Body of pancreas (tissue), 4 donors: ENCODE measurements at regions not wholly inside any gene's neighbourhood (a gene's known extent, or its start where the extent isn't known, plus 50 kb on each side); places are given as distances from the start of the nearest gene placed in this dataset.
"Not testable (repeated sequence)": the region's sequence is repeated elsewhere in the genome, so short reads cannot be mapped to it uniquely, and the experiment has no call there.

Experiments
- POLR2A ChIP-seq, 3 donors: fragments of 450-650 bp; IDR thresholded peaks; one replicate each; pipeline ENCODE4 v1.6.1; 2016; ENCODE audit warnings: antibody characterized with exemption in 3 of 3, mild to moderate bottlenecking in 2 of 3
- TF ChIP-seq, protein P1 (sequence below), 7 experiments: fragments of 450-650 bp in 4 of 7; fragments of 200-600 bp in 3 of 7; sonication (generic) in 3 of 7; IDR thresholded peaks; one replicate each; pipeline ENCODE4 v1.5.1; 2016 to 2019; ENCODE audit warnings: antibody characterized with exemption in 7 of 7

- TF ChIP-seq, protein P1, sequence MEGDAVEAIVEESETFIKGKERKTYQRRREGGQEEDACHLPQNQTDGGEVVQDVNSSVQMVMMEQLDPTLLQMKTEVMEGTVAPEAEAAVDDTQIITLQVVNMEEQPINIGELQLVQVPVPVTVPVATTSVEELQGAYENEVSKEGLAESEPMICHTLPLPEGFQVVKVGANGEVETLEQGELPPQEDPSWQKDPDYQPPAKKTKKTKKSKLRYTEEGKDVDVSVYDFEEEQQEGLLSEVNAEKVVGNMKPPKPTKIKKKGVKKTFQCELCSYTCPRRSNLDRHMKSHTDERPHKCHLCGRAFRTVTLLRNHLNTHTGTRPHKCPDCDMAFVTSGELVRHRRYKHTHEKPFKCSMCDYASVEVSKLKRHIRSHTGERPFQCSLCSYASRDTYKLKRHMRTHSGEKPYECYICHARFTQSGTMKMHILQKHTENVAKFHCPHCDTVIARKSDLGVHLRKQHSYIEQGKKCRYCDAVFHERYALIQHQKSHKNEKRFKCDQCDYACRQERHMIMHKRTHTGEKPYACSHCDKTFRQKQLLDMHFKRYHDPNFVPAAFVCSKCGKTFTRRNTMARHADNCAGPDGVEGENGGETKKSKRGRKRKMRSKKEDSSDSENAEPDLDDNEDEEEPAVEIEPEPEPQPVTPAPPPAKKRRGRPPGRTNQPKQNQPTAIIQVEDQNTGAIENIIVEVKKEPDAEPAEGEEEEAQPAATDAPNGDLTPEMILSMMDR (IDR thresholded peaks at IDR 0.05), result not testable (repeated sequence)
- TF ChIP-seq POLR2A (IDR thresholded peaks at IDR 0.05), result not testable (repeated sequence)
Observed at GRCh38 chr7:7011241-7011640, 171.1 kb upstream of the C1GALT1 start.
